ENCODE measurements at regions not wholly inside any gene's neighbourhood (a gene's known extent, or its start where the extent isn't known, plus 50 kb on each side); places are given as distances from the start of the nearest gene placed in this dataset.

GRCh38 chr15:24269923-24270322, 405.7 kb upstream of the NPAP1 start:
- TF ChIP-seq, protein P1, sequence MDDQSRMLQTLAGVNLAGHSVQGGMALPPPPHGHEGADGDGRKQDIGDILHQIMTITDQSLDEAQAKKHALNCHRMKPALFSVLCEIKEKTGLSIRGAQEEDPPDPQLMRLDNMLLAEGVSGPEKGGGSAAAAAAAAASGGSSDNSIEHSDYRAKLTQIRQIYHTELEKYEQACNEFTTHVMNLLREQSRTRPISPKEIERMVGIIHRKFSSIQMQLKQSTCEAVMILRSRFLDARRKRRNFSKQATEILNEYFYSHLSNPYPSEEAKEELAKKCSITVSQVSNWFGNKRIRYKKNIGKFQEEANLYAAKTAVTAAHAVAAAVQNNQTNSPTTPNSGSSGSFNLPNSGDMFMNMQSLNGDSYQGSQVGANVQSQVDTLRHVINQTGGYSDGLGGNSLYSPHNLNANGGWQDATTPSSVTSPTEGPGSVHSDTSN (IDR thresholded peaks at IDR 0.05): no peak
- TF ChIP-seq CTCF (IDR thresholded peaks at IDR 0.05): no peak
- TF ChIP-seq POLR2A (IDR thresholded peaks at IDR 0.05; ENCODE audit: low read length): no peak
- TF ChIP-seq NR3C1 (IDR thresholded peaks at IDR 0.05): no peak
- TF ChIP-seq CEBPB (IDR thresholded peaks at IDR 0.05): no peak
- no peak for TF ChIP-seq BCL3 (IDR thresholded peaks at IDR 0.05)
- TF ChIP-seq CBX2 (IDR thresholded peaks at IDR 0.05; ENCODE audit: borderline replicate concordance, low read depth): no peak
